ENCODE measurements at regions not wholly inside any gene's neighbourhood (a gene's known extent, or its start where the extent isn't known, plus 50 kb on each side); places are given as distances from the start of the nearest gene placed in this dataset.

DNA sequence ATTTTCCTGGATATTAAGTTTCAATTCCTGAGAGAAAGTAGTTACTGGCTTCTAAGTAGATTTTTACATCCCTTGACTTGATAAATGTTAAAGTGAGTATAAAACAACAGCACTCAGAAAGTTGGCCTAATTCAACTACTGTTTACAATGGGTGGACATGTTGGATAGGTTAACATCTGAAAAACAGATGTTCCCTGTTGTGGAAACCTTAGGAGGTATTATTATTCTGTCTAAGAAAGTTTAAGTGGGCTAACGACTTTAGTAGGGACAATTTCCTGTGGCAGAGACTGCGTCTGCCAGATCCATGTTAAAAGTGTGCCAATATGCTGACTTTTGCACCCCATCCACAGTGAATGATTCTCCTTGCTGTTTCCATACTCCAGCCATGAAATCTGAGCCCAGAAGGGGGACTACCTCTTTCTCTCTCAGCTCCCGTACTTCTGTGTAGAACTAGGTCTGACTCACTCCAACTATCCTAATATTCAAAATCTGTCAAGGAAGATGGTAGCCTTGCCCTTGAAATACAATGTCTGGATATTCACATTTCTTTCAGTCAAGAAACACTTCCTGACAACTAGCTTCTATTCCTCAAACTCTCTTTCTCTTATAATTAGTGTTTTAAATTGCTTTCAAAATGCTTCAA lies 327.5 kb upstream of the HNRNPA3 start:
- no peak for DNase-seq
- no peak overlapping the region for H3K4me2 ChIP-seq (ENCODE audit: low read length)
- no peaks in the 10 kb centered on the region for H3K27me3 ChIP-seq (ENCODE audit: insufficient read depth, low read length, poor library complexity)
- no peak overlapping the region for H3K23ac ChIP-seq (ENCODE audit: low read length)
- no peak overlapping the region for H2BK120ac ChIP-seq (ENCODE audit: low read depth, low read length)
- no peaks in the 10 kb centered on the region for H3K4me1 ChIP-seq (ENCODE audit: control insufficient read depth, low read depth, low read length)
- H3K18ac ChIP-seq (ENCODE audit: low read length): no peak overlapping the region
- no peak overlapping the region for H3K56ac ChIP-seq (ENCODE audit: low read length)
- H3K36me3 ChIP-seq (ENCODE audit: control insufficient read depth, insufficient read depth, low read length): no peaks in the 10 kb centered on the region
- H3K4me3 ChIP-seq (ENCODE audit: low read length): no peak overlapping the region
- no peak overlapping the region for H2BK15ac ChIP-seq (replicated peaks; ENCODE audit: low read depth)
- H3K79me1 ChIP-seq (ENCODE audit: low read length): no peaks in the 10 kb centered on the region
- no peak overlapping the region for H3K4ac ChIP-seq (ENCODE audit: low read depth, low read length)
- no peak overlapping the region for H3K9ac ChIP-seq (ENCODE audit: low read length)
- no peak overlapping the region for H2BK5ac ChIP-seq (ENCODE audit: low read length)
- no peak overlapping the region for H2AK5ac ChIP-seq (ENCODE audit: low read length)
- no peak overlapping the region for H4K8ac ChIP-seq (ENCODE audit: low read depth, low read length)
- H4K5ac ChIP-seq (ENCODE audit: low read length): no peak overlapping the region
- H3K79me2 ChIP-seq (ENCODE audit: control insufficient read depth, insufficient read depth, low read length): no peaks in the 10 kb centered on the region
- no CpG with 5 or more reads among the region's 3 CpGs for WGBS (ENCODE audit: extremely low coverage, insufficient coverage, low lambda C conversion rate)
- H3K27ac ChIP-seq (ENCODE audit: low read depth, low read length): no peak overlapping the region

DNA sequence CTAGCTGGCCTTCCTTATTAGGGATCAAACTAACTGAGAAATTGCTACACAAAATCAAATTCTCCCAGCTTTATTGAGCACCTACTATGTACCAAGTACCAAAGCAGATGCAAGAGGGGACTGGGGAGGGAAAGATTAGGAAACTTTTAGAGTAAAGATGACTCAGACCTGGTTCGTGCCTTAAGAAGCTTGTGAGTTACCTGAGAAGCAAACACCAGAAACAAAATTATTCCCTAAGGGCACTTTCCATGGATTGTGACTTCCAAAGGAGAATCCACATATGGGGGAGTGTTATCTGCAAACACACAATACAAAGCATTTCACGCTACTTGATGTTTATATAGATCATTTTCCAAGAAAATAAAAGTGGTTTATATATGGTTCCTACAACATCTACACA lies 326.9 kb upstream of the HNRNPA3 start:
- Histone ChIP-seq H3K4me2 (ENCODE audit: low read length) (no peak overlapping the region), H2BK120ac (ENCODE audit: low read depth, low read length) (no peak overlapping the region), H3K56ac (ENCODE audit: low read length) (no peak overlapping the region), H3K27ac (ENCODE audit: low read depth, low read length) (no peak overlapping the region), H4K5ac (ENCODE audit: low read length) (no peak overlapping the region), H2BK5ac (ENCODE audit: low read length) (no peak overlapping the region), H3K9ac (ENCODE audit: low read length) (no peak overlapping the region), H3K23ac (ENCODE audit: low read length) (no peak overlapping the region), H3K4me3 (ENCODE audit: low read length) (no peak overlapping the region), H3K36me3 (ENCODE audit: control insufficient read depth, insufficient read depth, low read length) (no peaks in the 10 kb centered on the region), H3K79me1 (ENCODE audit: low read length) (no peaks in the 10 kb centered on the region), H3K27me3 (ENCODE audit: insufficient read depth, low read length, poor library complexity) (no peaks in the 10 kb centered on the region), H3K4me1 (ENCODE audit: control insufficient read depth, low read depth, low read length) (no peaks in the 10 kb centered on the region), H2AK5ac (ENCODE audit: low read length) (no peak overlapping the region), H3K79me2 (ENCODE audit: control insufficient read depth, insufficient read depth, low read length) (no peaks in the 10 kb centered on the region), H4K8ac (ENCODE audit: low read depth, low read length) (no peak overlapping the region), H3K18ac (ENCODE audit: low read length) (no peak overlapping the region), H2BK15ac (replicated peaks; ENCODE audit: low read depth) (no peak overlapping the region), H3K4ac (ENCODE audit: low read depth, low read length) (no peak overlapping the region)
- peak; percentile 9 for DNase-seq
- no CpG with 5 or more reads among the region's 2 CpGs for WGBS (ENCODE audit: extremely low coverage, insufficient coverage, low lambda C conversion rate)

DNA sequence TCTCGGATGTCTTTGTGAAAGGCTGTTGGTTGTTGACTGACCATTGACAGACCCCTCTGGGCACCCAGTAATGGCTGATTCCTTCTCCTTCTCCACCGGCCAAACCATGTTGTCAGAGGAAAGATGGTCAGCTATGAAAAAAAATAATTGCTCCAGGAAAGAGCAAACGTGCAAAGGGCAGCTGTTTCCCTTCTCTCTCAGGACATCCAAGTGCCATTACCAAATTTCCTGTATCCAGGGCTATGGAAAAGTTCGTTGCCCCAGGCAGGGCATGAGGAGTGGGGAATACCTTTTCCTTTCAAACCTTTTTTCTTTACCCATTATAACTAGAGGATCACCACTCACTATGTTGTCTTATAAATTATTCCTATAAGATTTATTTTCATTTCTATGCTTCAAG lies 321.5 kb upstream of the HNRNPA3 start:
- WGBS (ENCODE audit: extremely low coverage, insufficient coverage, low lambda C conversion rate): no CpG with 5 or more reads among the region's 4 CpGs
- no peaks in the 10 kb centered on the region for H3K4me1 ChIP-seq (ENCODE audit: control insufficient read depth, low read depth, low read length)

DNA sequence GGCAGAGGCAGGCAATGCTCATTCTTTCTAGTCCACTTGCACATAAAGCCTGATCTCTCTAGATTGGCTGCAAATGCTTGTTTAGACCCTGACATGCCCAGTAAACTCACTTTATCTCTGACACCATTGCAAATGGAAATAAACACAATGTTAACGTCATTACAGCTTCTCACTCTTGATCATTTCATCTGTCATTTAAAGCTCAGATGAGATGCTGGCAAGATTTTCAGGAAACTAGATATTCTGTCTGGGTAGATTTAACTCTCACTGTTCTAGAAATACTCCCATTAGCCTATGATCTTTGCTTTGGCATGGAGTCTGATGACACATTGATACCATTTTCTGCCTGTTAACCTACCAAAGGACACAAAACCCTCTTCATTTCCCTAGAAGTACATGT lies 320.7 kb upstream of the HNRNPA3 start:
- H3K27ac ChIP-seq (ENCODE audit: low read depth, low read length): no peak overlapping the region
- H3K23ac ChIP-seq (ENCODE audit: low read length): no peak overlapping the region
- no peak overlapping the region for H3K56ac ChIP-seq (ENCODE audit: low read length)
- no peaks in the 10 kb centered on the region for H3K79me1 ChIP-seq (ENCODE audit: low read length)
- no peaks in the 10 kb centered on the region for H3K36me3 ChIP-seq (ENCODE audit: control insufficient read depth, insufficient read depth, low read length)
- H3K9ac ChIP-seq (ENCODE audit: low read length): no peak overlapping the region
- no peak overlapping the region for H4K5ac ChIP-seq (ENCODE audit: low read length)
- no peak for DNase-seq
- H4K8ac ChIP-seq (ENCODE audit: low read depth, low read length): no peak overlapping the region
- H3K18ac ChIP-seq (ENCODE audit: low read length): no peak overlapping the region
- WGBS (ENCODE audit: extremely low coverage, insufficient coverage, low lambda C conversion rate): no CpG with 5 or more reads among the region's 1 CpG
- H2BK120ac ChIP-seq (ENCODE audit: low read depth, low read length): no peak overlapping the region
- no peak overlapping the region for H3K4me2 ChIP-seq (ENCODE audit: low read length)
- H3K4me3 ChIP-seq (ENCODE audit: low read length): no peak overlapping the region
- no peak overlapping the region for H2AK5ac ChIP-seq (ENCODE audit: low read length)
- H2BK15ac ChIP-seq (replicated peaks; ENCODE audit: low read depth): no peak overlapping the region
- no peaks in the 10 kb centered on the region for H3K79me2 ChIP-seq (ENCODE audit: control insufficient read depth, insufficient read depth, low read length)
- H3K4me1 ChIP-seq (ENCODE audit: control insufficient read depth, low read depth, low read length): no peaks in the 10 kb centered on the region
- H2BK5ac ChIP-seq (ENCODE audit: low read length): no peak overlapping the region
- H3K27me3 ChIP-seq (ENCODE audit: insufficient read depth, low read length, poor library complexity): no peaks in the 10 kb centered on the region
- H3K4ac ChIP-seq (ENCODE audit: low read depth, low read length): no peak overlapping the region

More for the DNA sequence above, 321.5 kb upstream of the HNRNPA3 start:
- no peak overlapping the region for H4K8ac ChIP-seq (ENCODE audit: low read depth, low read length)
- no peak overlapping the region for H3K23ac ChIP-seq (ENCODE audit: low read length)
- no peak overlapping the region for H3K4me3 ChIP-seq (ENCODE audit: low read length)
- H2BK15ac ChIP-seq (replicated peaks; ENCODE audit: low read depth): no peak overlapping the region
- no peak overlapping the region for H3K27ac ChIP-seq (ENCODE audit: low read depth, low read length)
- H3K56ac ChIP-seq (ENCODE audit: low read length): no peak overlapping the region
- H3K4me2 ChIP-seq (ENCODE audit: low read length): no peak overlapping the region
- no peaks in the 10 kb centered on the region for H3K27me3 ChIP-seq (ENCODE audit: insufficient read depth, low read length, poor library complexity)
- no peaks in the 10 kb centered on the region for H3K79me2 ChIP-seq (ENCODE audit: control insufficient read depth, insufficient read depth, low read length)
- H3K36me3 ChIP-seq (ENCODE audit: control insufficient read depth, insufficient read depth, low read length): no peaks in the 10 kb centered on the region
- no peak overlapping the region for H2BK5ac ChIP-seq (ENCODE audit: low read length)
- H3K4ac ChIP-seq (ENCODE audit: low read depth, low read length): no peak overlapping the region
- H4K5ac ChIP-seq (ENCODE audit: low read length): no peak overlapping the region
- H2BK120ac ChIP-seq (ENCODE audit: low read depth, low read length): no peak overlapping the region
- H3K9ac ChIP-seq (ENCODE audit: low read length): no peak overlapping the region
- no peak overlapping the region for H2AK5ac ChIP-seq (ENCODE audit: low read length)
- no peaks in the 10 kb centered on the region for H3K79me1 ChIP-seq (ENCODE audit: low read length)
- H3K18ac ChIP-seq (ENCODE audit: low read length): no peak overlapping the region
- no peak for DNase-seq

DNA sequence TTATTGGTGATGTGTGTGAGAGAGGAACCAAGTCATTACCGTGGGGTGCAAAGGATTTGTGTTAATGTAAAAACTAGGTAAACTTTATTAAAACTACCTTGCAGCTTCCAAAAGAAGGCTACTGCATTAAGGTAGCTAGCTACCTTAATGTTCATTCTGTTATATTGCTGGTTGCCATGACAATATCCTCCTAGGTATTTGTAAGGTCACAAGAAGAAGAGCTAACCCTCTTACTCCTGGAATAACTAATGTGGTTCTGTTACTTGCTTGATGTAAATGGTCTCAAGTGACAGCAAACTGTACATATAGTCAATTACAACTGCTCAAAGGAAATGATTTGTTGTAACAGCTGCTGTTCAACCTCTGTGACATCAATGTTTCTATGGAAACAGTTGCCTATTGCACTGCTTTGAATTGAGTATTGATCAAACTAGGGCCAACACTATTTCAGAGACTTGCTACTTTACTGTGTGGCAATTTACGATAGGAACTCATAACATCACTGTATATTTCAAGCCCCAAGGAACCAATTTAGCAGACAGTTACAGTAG lies 319.8 kb upstream of the HNRNPA3 start:
- H2BK15ac ChIP-seq (replicated peaks; ENCODE audit: low read depth): no peak overlapping the region
- no peak overlapping the region for H3K9ac ChIP-seq (ENCODE audit: low read length)
- no peak overlapping the region for H4K8ac ChIP-seq (ENCODE audit: low read depth, low read length)
- no peak overlapping the region for H3K18ac ChIP-seq (ENCODE audit: low read length)
- no peak overlapping the region for H4K5ac ChIP-seq (ENCODE audit: low read length)
- no peak overlapping the region for H3K4me2 ChIP-seq (ENCODE audit: low read length)
- no peak overlapping the region for H3K4ac ChIP-seq (ENCODE audit: low read depth, low read length)
- no peaks in the 10 kb centered on the region for H3K4me1 ChIP-seq (ENCODE audit: control insufficient read depth, low read depth, low read length)
- no peaks in the 10 kb centered on the region for H3K36me3 ChIP-seq (ENCODE audit: control insufficient read depth, insufficient read depth, low read length)
- no peak overlapping the region for H3K4me3 ChIP-seq (ENCODE audit: low read length)
- DNase-seq: no peak
- no peak overlapping the region for H2BK120ac ChIP-seq (ENCODE audit: low read depth, low read length)
- H2AK5ac ChIP-seq (ENCODE audit: low read length): no peak overlapping the region
- no peak overlapping the region for H3K56ac ChIP-seq (ENCODE audit: low read length)
- H2BK5ac ChIP-seq (ENCODE audit: low read length): no peak overlapping the region
- H3K79me1 ChIP-seq (ENCODE audit: low read length): no peaks in the 10 kb centered on the region
- WGBS (ENCODE audit: extremely low coverage, insufficient coverage, low lambda C conversion rate): no CpG with 5 or more reads among the region's 2 CpGs
- no peak overlapping the region for H3K27ac ChIP-seq (ENCODE audit: low read depth, low read length)
- H3K27me3 ChIP-seq (ENCODE audit: insufficient read depth, low read length, poor library complexity): no peaks in the 10 kb centered on the region
- H3K23ac ChIP-seq (ENCODE audit: low read length): no peak overlapping the region
- H3K79me2 ChIP-seq (ENCODE audit: control insufficient read depth, insufficient read depth, low read length): no peaks in the 10 kb centered on the region

DNA sequence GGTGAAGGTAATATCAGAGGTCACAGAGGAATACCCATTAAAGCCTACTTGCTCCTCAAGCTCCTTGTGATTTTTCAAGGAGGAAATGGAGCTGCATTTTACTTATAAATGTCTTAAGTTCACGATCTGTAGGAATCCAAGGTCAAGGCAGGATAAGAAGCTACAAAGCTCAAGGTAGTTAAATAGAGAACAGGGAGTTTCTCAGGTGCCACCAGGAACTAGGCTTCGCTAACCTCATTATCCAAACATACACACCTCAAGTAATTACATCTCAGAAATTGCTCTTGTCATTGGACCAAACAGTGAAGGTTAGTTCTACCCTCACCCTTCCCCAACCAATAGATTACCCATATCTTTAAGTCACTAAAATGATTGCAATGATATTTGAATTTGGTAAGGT lies 317.4 kb upstream of the HNRNPA3 start:
- Histone ChIP-seq H3K9ac (ENCODE audit: low read length) (no peak overlapping the region), H3K36me3 (ENCODE audit: control insufficient read depth, insufficient read depth, low read length) (no peaks in the 10 kb centered on the region), H2BK15ac (replicated peaks; ENCODE audit: low read depth) (no peak overlapping the region), H3K4ac (ENCODE audit: low read depth, low read length) (no peak overlapping the region), H3K4me2 (ENCODE audit: low read length) (no peak overlapping the region), H2BK5ac (ENCODE audit: low read length) (no peak overlapping the region), H4K8ac (ENCODE audit: low read depth, low read length) (no peak overlapping the region), H3K79me2 (ENCODE audit: control insufficient read depth, insufficient read depth, low read length) (no peaks in the 10 kb centered on the region), H3K56ac (ENCODE audit: low read length) (no peak overlapping the region), H2BK120ac (ENCODE audit: low read depth, low read length) (no peak overlapping the region), H3K18ac (ENCODE audit: low read length) (no peak overlapping the region), H3K4me1 (ENCODE audit: control insufficient read depth, low read depth, low read length) (no peaks in the 10 kb centered on the region), H3K27ac (ENCODE audit: low read depth, low read length) (no peak overlapping the region), H3K27me3 (ENCODE audit: insufficient read depth, low read length, poor library complexity) (no peaks in the 10 kb centered on the region), H3K23ac (ENCODE audit: low read length) (no peak overlapping the region), H4K5ac (ENCODE audit: low read length) (no peak overlapping the region), H3K4me3 (ENCODE audit: low read length) (no peak overlapping the region), H3K79me1 (ENCODE audit: low read length) (no peaks in the 10 kb centered on the region), H2AK5ac (ENCODE audit: low read length) (no peak overlapping the region)
- no CpG with 5 or more reads among the region's 2 CpGs for WGBS (ENCODE audit: extremely low coverage, insufficient coverage, low lambda C conversion rate)
- no peak for DNase-seq
